ENCODE measurements at regions not wholly inside any gene's neighbourhood (a gene's known extent, or its start where the extent isn't known, plus 50 kb on each side); places are given as distances from the start of the nearest gene placed in this dataset.

DNA sequence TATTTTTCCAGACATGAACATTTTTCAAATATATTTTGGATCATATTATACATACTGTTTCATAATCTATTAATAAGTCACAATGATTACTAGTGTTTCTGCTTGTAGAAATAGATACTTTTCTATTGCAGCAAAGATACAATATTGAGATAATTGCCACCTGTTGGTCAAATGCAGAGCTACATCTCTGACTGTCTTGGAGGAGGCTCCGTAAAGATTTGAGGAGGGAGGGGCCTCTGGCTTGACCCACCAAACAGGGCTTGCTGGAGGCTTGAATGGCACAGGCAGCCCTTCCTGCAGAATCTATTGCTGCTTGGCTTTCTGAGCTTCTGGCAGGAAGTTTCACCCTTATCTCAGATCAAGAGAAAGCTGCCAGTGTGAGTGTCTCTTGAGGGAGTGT is 99.3 kb upstream of the ARMCX2 start:
- H3K9ac ChIP-seq = no peak overlapping the region
- in situ Hi-C loops (cut with MboI) = loop anchor here (25.0 kb wide), 1 partner anchor 172 kb away; no protein-coding TSS in a partner anchor
- DNase-seq = peak; percentile 60
- H3K27me3 ChIP-seq (replicated peaks; ENCODE audit: insufficient read depth) = no peaks in the 10 kb centered on the region
- no peaks in the 10 kb centered on the region for H3F3A ChIP-seq (ENCODE audit: insufficient read depth)
- H3K27ac ChIP-seq = no peak overlapping the region
- no peaks in the 10 kb centered on the region for H4K20me1 ChIP-seq (ENCODE audit: insufficient read depth)
- TF ChIP-seq EZH2 (IDR thresholded peaks at IDR 0.05; ENCODE audit: insufficient read depth, poor library complexity, severe bottlenecking) (no peak), EZH2phosphoT487 (IDR thresholded peaks at IDR 0.05; ENCODE audit: insufficient read depth, low read depth) (no peak)
- no peaks in the 10 kb centered on the region for H3K79me2 ChIP-seq (ENCODE audit: insufficient read depth)
- no peak overlapping the region for H3K4me3 ChIP-seq
- no peak overlapping the region for H3K4me2 ChIP-seq (ENCODE audit: unreplicated experiment)
- no peaks in the 10 kb centered on the region for H3K4me1 ChIP-seq (ENCODE audit: insufficient read depth)
- WGBS, 2 experiments (ENCODE audit: low coverage in 1 of 2, low lambda C conversion rate in 2 of 2, missing lambda C conversion rate in 2 of 2) = 6% methylated on average over 1 of the region's 1 CpG
- H3K9me3 ChIP-seq (ENCODE audit: low read depth) = no peaks in the 10 kb centered on the region
- H3K9me2 ChIP-seq (ENCODE audit: insufficient read depth) = no peaks in the 10 kb centered on the region
- no peaks in the 10 kb centered on the region for H3K36me3 ChIP-seq (ENCODE audit: low read depth)
- H2AFZ ChIP-seq = no peak overlapping the region

DNA sequence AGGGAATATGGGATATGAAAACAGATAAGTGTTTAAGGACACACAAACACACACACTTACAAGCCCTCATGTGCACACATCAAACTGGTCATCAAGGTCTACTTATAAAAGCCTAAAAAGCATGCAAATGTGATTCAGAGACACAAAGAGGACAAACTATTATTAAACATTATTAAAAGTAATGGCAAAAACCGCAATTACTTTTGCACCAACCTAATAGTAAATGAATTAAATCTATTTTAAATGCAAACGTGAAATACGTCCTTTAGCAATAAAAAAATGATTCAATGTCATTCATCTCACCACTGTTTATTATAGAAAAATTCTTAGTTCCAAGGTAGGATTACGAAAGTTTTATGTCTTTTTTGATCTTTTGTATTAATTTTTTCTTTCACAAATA is 91.1 kb upstream of the ARMCX2 start:
- TF ChIP-seq EZH2phosphoT487 (IDR thresholded peaks at IDR 0.05; ENCODE audit: insufficient read depth, low read depth) (no peak), EZH2 (IDR thresholded peaks at IDR 0.05; ENCODE audit: insufficient read depth, poor library complexity, severe bottlenecking) (no peak)
- Histone ChIP-seq H3K27ac (no peak overlapping the region), H3K36me3 (ENCODE audit: low read depth) (no peaks in the 10 kb centered on the region), H3K9ac (no peak overlapping the region), H3F3A (ENCODE audit: insufficient read depth) (no peaks in the 10 kb centered on the region), H3K79me2 (ENCODE audit: insufficient read depth) (no peaks in the 10 kb centered on the region), H4K20me1 (ENCODE audit: insufficient read depth) (no peaks in the 10 kb centered on the region), H3K4me1 (ENCODE audit: insufficient read depth) (no peaks in the 10 kb centered on the region), H3K4me2 (ENCODE audit: unreplicated experiment) (no peak overlapping the region), H3K9me2 (ENCODE audit: insufficient read depth) (no peaks in the 10 kb centered on the region), H2AFZ (no peak overlapping the region), H3K4me3 (no peak overlapping the region), H3K27me3 (replicated peaks; ENCODE audit: insufficient read depth) (no peaks in the 10 kb centered on the region), H3K9me3 (ENCODE audit: low read depth) (no peaks in the 10 kb centered on the region)
- WGBS, 2 experiments (ENCODE audit: low coverage in 1 of 2, low lambda C conversion rate in 2 of 2, missing lambda C conversion rate in 2 of 2) = 32 to 41% methylated on average over 4 of the region's 4 CpGs
- no peak for DNase-seq
- in situ Hi-C loops (cut with MboI) = loop anchor here (25.0 kb wide), 1 partner anchor 163 kb away; no protein-coding TSS in a partner anchor

DNA sequence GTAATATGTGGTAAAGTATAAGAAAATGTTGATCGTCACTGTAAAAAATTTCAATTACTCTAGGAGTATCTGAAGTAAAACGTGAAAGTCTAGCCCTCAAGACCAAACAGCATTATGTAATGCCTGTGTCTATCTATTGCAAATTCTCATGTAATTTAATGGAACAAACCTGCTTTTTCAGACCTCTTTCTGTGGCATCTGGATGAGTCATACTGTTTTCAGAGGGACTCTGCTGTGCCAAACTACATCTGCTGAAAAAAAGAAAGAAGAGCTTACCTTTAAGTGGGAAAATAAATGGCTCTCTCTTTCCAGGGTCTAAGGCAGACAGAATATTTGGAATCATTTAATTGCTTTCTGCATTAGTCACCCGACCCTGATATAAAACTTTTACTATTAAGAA is 89.8 kb upstream of the ARMCX2 start:
- Histone ChIP-seq H3K9ac (no peak overlapping the region), H3K36me3 (ENCODE audit: low read depth) (no peaks in the 10 kb centered on the region), H3K79me2 (ENCODE audit: insufficient read depth) (no peaks in the 10 kb centered on the region), H3K9me2 (ENCODE audit: insufficient read depth) (no peaks in the 10 kb centered on the region), H2AFZ (no peak overlapping the region), H3K27ac (no peak overlapping the region), H3K27me3 (replicated peaks; ENCODE audit: insufficient read depth) (no peaks in the 10 kb centered on the region), H3K4me3 (no peak overlapping the region), H3F3A (ENCODE audit: insufficient read depth) (no peaks in the 10 kb centered on the region), H4K20me1 (ENCODE audit: insufficient read depth) (no peaks in the 10 kb centered on the region), H3K4me2 (ENCODE audit: unreplicated experiment) (no peak overlapping the region), H3K4me1 (ENCODE audit: insufficient read depth) (no peaks in the 10 kb centered on the region), H3K9me3 (ENCODE audit: low read depth) (no peaks in the 10 kb centered on the region)
- 1 to 3% methylated on average over 3 of the region's 3 CpGs for WGBS, 2 experiments (ENCODE audit: low coverage in 1 of 2, low lambda C conversion rate in 2 of 2, missing lambda C conversion rate in 2 of 2)
- peak; percentile 29 for DNase-seq
- TF ChIP-seq EZH2 (IDR thresholded peaks at IDR 0.05; ENCODE audit: insufficient read depth, poor library complexity, severe bottlenecking) (no peak), EZH2phosphoT487 (IDR thresholded peaks at IDR 0.05; ENCODE audit: insufficient read depth, low read depth) (no peak)
- in situ Hi-C loops (cut with MboI) = no loop called here

DNA sequence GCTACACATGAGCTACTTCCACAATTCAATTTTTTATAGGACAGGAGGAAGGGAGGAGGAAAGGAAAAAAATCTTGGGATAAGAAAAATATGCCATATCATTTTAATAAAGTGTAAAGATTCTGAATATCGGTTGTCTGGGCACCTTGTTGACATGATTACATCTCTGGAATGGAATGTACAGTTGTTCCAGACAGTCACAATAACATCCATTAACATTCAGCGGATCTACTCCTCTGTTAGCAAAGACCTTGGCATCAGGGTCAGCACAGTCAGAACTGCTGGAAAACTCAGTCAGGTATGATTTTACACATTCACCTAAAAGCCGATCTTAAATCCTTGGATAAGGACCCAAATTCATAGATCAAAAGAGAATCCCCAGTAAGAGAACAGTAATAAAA is 85.4 kb upstream of the ARMCX2 start:
- Histone ChIP-seq H3K36me3 (ENCODE audit: low read depth) (no peaks in the 10 kb centered on the region), H3K4me1 (ENCODE audit: insufficient read depth) (no peaks in the 10 kb centered on the region), H3K9me3 (ENCODE audit: low read depth) (no peaks in the 10 kb centered on the region), H3K27ac (no peak overlapping the region), H2AFZ (no peak overlapping the region), H3K27me3 (replicated peaks; ENCODE audit: insufficient read depth) (no peaks in the 10 kb centered on the region), H3K9me2 (ENCODE audit: insufficient read depth) (no peaks in the 10 kb centered on the region), H3K4me2 (ENCODE audit: unreplicated experiment) (no peak overlapping the region), H3K4me3 (no peak overlapping the region), H3K79me2 (ENCODE audit: insufficient read depth) (no peaks in the 10 kb centered on the region), H3K9ac (no peak overlapping the region), H4K20me1 (ENCODE audit: insufficient read depth) (no peaks in the 10 kb centered on the region), H3F3A (ENCODE audit: insufficient read depth) (no peaks in the 10 kb centered on the region)
- no peak for DNase-seq
- in situ Hi-C loops (cut with MboI) = no loop called here
- TF ChIP-seq EZH2 (IDR thresholded peaks at IDR 0.05; ENCODE audit: insufficient read depth, poor library complexity, severe bottlenecking) (no peak), EZH2phosphoT487 (IDR thresholded peaks at IDR 0.05; ENCODE audit: insufficient read depth, low read depth) (no peak)
- WGBS, 2 experiments (ENCODE audit: low coverage in 1 of 2, low lambda C conversion rate in 2 of 2, missing lambda C conversion rate in 2 of 2) = 21 to 31% methylated on average over 3 of the region's 3 CpGs

DNA sequence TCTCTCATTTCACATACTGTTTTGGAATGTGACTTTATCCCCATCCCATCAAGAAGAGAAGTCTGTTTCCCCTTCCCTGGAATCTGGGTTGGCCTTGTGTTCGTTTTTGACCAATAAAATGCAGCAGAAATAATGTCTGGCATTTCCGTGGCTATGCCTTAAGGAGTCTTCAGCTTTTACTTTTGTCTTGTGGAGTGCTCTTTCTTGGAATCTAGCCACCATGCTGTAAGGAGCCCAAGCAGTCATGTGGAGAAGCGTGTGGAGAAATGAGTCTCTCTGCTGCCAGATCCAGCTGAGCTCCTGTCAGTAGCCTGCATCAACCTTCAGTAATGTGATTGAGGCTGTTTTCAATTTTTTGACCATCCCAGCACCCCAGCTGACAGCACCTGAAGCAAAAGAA is 84.4 kb upstream of the ARMCX2 start:
- no peaks in the 10 kb centered on the region for H3K27me3 ChIP-seq (replicated peaks; ENCODE audit: insufficient read depth)
- H3F3A ChIP-seq (ENCODE audit: insufficient read depth) = no peaks in the 10 kb centered on the region
- H3K9me3 ChIP-seq (ENCODE audit: low read depth) = no peaks in the 10 kb centered on the region
- no peak overlapping the region for H3K4me2 ChIP-seq (ENCODE audit: unreplicated experiment)
- H3K4me3 ChIP-seq = no peak overlapping the region
- no peaks in the 10 kb centered on the region for H4K20me1 ChIP-seq (ENCODE audit: insufficient read depth)
- TF ChIP-seq EZH2phosphoT487 (IDR thresholded peaks at IDR 0.05; ENCODE audit: insufficient read depth, low read depth) = no peak
- no peak for TF ChIP-seq EZH2 (IDR thresholded peaks at IDR 0.05; ENCODE audit: insufficient read depth, poor library complexity, severe bottlenecking)
- no peak overlapping the region for H2AFZ ChIP-seq
- no peaks in the 10 kb centered on the region for H3K4me1 ChIP-seq (ENCODE audit: insufficient read depth)
- 0% methylated on average over 3 of the region's 3 CpGs for WGBS, 2 experiments (ENCODE audit: low coverage in 1 of 2, low lambda C conversion rate in 2 of 2, missing lambda C conversion rate in 2 of 2)
- no peaks in the 10 kb centered on the region for H3K36me3 ChIP-seq (ENCODE audit: low read depth)
- H3K79me2 ChIP-seq (ENCODE audit: insufficient read depth) = no peaks in the 10 kb centered on the region
- peak; percentile 2 for DNase-seq
- H3K9me2 ChIP-seq (ENCODE audit: insufficient read depth) = no peaks in the 10 kb centered on the region
- in situ Hi-C loops (cut with MboI) = no loop called here
- H3K9ac ChIP-seq = no peak overlapping the region
- H3K27ac ChIP-seq = no peak overlapping the region

All from GM23248 (cell line).